ENCODE measurements at regions not wholly inside any gene's neighbourhood (a gene's known extent, or its start where the extent isn't known, plus 50 kb on each side); places are given as distances from the start of the nearest gene placed in this dataset.

DNA sequence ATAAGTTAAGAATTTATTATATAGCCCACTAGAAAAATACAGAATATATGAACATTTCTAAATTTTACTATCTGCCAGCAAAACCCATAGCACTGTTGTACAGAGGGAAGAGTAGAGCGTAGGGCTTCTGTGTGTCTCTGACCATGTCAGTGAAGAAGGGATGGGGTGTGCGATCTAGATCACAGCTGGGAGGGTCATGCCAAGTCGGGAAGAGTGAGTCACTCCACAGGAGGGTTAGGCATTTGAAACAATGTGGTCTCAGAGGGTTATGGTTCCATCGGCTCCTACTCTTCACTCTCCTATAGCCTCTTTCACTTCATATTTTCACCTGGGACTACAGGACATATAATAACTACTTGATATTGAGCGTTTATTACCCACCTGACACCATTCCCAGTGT, 185.1 kb upstream of the DDHD1 start:
- no peak for DNase-seq

DNA sequence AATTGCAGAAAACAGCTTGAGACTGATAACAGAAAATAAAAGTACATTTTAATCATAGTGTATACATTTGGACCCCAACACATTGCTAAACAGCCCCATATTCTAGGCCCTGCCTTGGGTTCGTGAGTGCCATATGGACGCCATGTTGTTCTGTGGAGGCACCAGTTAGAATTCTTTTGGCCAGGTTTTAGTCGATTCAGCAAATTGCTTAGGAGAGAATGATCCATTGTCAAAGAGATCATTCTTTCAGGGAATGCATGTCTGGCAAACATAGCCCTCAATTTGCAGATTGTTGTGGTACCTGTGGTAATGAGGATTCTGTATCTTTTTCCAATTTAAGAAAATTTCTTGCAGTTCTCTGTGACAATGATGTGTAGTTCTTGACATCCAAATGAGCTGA, 183.6 kb upstream of the DDHD1 start:
- DNase-seq: no peak

- DNase-seq: no peak
These were observed 180.7 kb upstream of the DDHD1 start for GRCh38 chr14:53333809-53334208.

- DNase-seq: no peak
These were observed 178.8 kb upstream of the DDHD1 start for GRCh38 chr14:53331921-53332320.

DNA sequence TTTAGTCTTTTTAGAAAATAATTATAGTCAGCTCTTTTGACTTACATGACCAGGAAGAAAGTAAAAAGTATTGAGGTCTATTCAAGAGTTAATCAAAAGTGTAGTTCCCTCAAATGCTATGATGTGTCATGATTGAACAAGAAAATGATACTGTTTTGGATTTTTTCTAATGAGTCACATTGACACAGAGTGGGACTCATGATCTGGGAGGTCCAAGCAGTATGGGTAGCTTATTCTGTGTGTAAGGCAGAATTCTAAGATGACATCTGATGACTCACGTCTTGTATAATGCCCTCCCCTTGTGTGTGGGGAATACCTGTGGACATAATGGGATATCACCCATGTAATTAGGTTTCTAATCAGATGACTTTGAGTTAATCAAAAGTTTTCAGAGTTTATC, 178.1 kb upstream of the DDHD1 start:
- DNase-seq: no peak

DNA sequence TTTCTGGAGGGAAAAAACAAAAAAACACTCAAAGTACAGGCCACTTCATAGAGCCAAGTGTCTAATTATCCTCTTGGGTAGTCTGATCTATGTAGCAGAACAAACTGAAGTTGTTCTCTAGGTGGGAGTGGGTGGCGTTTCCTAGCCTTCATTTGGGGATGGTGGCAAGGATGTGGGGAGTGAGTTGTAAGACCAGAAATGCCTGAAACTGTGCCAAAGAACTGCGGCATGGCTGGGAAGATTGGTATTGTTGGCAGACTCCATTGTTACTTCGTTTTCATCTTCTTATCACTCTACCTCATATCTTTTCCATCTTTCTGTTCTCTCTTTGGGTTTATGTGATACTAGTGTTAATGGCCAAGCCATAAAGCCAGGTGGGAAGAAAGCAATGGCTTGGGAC, 177.3 kb upstream of the DDHD1 start:
- no peak for DNase-seq

GRCh38 chr14:53328841-53329240, 175.7 kb upstream of the DDHD1 start:
- no peak for DNase-seq

DNA sequence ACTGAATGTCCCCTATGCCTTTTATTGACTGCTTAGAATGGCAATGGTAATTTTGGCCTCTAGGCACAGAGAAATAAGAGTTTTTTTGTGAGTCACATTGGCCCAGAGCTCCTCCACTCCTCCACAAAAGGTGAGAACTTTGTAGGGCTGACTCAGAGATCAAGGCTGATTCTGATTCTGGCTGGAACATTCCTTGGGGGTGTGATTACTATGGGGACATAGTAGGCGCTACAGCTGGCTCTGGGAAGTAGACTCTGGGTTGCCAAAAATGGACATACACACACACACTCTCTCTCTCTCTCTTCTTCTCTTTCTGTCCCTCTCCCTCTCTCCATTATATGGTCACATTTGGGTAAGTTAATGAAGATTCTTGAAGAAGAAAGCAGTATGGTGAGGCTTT, 174.6 kb upstream of the DDHD1 start:
- DNase-seq: no peak

DNA sequence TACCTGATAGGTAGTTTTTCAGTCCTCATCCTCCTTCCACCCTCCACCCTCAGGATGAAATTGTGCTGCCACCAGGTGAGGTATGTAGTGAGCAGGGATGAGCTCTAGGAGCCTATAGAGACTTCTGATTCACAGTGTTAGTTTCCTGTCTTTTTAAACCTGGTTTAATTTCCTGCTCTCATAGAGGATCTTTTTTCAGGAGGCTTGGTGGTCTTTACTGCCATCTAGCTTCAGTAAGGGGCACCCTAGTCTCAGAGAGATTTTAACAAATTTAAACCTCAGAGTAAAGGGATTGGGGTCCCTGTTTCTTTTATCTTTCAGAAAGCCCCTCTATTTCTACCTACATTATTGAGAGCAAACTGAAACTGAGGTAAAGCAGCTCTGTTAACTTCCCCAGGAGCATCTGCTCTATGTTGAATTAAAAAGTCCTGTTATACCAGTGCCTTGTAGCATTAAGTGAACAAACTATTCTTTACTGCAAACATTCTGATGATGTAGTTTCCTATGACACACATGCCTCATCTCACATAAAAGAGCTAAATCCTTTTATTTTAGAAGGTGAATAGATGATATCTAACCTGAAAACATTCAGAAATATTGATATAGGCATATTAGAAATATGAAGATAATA, 172.2 kb upstream of the DDHD1 start:
- no peak for DNase-seq

- no peak for DNase-seq
These were observed 163.4 kb upstream of the DDHD1 start for GRCh38 chr14:53316504-53316903.

DNA sequence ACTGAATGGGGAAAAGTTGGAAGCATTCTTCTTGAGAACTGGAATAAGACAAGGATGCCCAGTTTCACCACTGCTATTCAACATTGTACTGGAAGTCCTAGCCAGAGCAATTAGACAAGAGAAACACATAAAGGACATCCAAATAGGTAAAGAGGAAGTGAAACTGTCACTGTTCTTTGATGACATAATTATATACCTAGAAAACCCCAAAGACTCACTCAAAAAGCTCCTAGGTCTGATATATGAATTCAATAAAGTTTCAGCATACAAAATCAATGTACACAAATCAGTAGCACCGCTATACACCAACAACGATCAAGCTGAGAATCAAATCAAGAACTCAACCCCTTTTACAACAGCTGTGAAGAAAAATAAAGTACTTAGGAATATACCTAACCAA, 157.3 kb upstream of the DDHD1 start:
- no peak for DNase-seq

DNA sequence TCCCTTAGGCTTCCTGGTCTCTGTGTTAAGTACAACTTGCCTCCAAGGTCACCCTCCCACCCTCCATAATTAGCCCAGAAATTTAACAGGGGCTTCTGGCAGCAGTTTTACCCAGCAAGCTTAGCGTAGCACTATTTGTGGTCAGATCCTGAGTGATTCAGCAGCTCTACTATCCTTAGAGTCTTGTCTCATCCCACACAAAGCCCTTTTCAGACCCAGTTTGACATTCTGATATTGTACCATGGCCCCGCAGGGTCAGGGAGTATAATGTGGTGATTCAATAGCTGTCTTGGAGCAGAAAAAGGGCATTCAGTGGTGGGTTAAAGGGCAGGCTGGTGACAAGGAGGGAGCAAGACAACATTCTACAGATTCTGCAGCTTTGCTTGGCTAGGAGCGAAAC, 153.8 kb upstream of the DDHD1 start:
- DNase-seq: no peak

GRCh38 chr14:53306267-53306721, 153.2 kb upstream of the DDHD1 start:
- peak; percentile 15 to 40 for DNase-seq

GRCh38 chr14:53304726-53305381, 151.7 kb upstream of the DDHD1 start:
- DNase-seq: no peak

GRCh38 chr14:53295985-53296582, 143.0 kb upstream of the DDHD1 start:
- DNase-seq: peak in 1 of 2 donors; percentile 60

DNA sequence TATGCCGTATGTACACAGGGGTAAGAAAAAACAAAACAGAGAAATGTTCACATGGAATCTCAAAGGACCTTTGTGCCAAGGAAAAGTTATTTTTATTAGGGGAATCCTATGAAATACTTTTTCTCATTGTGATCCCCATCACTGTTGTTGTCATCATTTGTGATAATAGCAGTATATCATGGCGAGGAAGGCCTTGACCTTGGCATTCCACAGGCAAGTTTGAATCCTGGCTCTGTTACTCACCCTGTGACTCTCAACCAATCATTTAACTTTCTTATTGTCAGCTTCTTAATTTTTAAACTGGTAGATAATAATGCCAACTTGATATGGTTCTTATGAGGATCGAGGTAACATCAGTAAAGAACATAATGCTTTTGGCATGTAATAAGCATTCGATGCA, 142.2 kb upstream of the DDHD1 start:
- no peak for DNase-seq

GRCh38 chr14:53286301-53286700, 133.2 kb upstream of the DDHD1 start:
- DNase-seq: no peak

DNA sequence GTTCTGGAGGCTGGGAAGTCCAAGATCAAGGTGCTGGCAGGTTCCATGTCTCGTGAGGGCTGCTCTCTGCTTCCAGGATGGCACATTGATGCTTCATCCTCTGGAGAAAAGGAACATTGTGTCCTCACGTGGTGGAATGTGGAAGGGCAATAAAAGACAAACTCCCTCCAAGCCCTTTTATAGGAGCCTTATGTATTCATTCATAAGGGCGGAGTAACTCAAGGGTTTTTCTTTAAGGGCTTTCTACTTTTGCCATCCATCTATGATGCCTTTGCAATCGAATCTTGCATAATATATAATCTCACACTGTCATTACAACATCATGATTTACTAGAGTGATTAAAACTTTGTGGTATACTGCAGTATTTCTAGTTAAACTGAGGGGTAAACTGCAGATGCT, 132.7 kb upstream of the DDHD1 start:
- no peak for DNase-seq

DNA sequence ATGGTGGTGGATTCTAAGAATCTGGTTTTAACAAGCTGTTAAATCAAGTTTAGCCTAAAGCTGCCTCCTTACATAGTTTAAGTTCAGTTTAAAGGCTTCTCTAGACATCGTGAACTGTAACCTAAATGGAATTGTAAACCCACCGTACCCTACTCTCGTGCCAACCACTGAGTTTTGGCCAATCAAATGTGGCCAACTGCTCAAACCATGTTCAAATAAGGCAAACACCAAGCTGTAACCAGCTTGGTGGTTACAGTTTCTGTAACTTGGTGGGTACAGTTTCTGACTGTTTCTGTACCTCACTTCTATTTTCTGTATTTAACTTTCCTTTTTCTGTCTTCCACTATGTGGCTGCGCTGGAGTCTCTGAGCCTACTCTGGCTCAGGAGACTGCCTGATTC, 131.9 kb upstream of the DDHD1 start:
- DNase-seq: no peak

DNA sequence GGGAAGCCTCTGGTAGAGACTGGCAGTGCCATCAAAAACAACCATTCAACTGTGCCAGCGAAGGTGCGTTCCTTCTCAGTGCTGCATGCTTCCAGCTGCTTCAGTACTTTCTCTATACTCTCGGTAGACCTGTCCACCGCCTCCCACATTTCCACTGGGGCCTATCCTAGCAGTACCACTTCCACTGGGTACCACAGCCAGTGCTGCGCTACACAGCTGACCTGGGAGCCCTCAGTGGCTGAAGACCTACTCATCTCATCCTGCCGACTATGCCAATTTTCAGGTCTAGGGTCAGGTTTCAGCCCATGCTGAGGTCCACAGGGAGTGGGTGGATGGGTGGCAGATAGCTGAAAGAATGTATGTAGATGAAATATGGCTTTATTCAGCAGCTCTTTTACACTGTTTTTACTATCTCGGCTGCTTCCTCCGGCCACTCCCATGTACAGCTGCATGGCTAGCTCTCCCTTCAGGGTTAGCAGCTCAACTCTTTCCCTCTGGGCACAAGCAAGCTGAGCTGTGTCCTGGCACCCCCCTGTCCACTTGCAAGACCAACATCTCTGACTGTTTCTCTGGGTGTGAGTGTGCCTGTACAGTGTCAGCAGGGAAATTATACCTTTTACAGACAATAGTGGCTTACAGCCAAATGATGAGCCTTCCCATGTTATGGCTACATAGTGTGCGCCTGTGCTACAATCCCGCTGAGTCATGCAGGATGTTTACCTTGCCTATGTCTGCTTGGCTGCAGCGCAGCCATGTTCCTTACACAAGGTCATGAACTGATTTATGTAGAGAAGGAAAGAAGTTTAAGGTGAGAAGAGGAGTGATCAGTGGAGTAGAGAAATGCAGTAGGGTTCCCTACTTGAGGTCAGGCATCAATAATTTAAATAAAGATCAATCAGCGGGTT, 125.7 kb upstream of the DDHD1 start:
- DNase-seq: no peak

DNA sequence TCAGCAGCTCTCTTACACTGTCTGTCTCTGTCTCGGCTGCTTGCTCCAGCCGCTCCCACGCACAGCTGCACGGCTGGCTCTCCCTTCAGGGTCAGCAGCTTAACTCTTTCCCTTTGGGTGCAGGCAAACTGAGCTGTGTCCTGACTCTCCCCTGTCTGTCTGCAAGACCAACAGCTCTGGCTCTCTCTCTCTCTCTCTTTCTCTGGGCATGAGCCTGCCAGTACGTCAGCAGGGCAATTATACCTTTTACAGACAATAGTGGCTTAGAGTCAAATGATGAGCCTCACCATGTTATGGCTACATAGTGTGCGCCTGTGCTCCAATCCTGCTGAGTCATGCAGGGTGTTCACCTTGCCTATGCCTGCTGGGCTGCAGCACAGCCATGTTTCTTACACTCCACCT, 120.5 kb upstream of the DDHD1 start:
- DNase-seq: no peak

DNA sequence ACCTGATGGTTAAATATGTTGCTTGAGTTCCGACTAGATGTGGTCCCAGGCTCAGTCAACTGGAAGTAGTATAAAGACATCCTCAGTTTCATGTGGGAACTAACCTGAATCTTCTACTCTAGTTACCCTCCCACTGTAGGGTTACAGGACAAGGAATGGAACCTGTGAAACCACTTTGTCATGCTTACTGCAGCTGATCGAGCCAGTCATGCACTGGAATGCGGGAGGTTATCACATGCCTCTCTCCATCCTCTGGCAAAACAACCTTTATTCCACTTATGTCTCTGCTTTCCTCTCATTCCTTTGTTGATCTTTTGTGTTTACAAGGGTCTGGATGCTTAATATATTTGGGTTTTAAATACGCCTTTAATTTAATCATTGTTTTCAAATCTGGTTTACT, 111.9 kb upstream of the DDHD1 start:
- DNase-seq: no peak

DNA sequence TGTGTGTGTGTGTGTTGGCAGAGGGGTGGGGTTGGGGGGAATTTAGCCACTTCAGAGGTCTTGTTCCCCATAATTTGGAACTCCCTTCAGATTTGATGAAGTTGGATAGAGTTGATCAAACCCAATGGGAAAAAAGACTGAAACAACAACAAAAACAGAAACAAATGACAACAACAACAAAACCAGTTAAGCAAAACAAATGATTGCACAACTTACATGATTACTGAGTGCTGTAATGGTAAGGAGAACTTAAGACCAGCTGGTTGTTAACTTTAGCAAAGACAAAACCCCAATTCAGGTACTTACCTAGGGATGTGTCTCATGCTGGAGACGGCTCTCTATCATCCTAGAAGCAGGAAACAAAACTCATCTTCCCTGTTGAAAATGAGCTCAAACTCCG, 107.8 kb upstream of the DDHD1 start:
- DNase-seq: no peak

DNA sequence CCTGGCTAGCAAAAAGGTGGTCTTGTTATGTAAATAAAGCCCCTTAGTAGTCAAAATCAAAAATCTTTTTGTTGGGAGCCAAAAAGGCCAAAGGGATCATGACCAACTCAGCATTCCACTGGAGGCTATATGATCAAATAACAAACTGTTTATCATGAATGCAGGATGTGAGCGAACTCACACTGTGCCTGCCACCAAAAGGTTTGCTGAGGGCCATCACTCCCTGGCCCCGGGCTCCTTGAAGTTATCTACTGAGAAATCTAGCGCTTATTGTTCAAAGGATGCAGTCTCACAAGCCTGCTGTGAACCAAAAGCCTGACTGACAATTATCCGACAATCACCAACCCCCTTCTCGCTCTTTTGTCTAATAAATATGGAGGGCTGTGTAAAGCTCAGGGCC, 107.2 kb upstream of the DDHD1 start:
- no peak for DNase-seq
